HFF-Myc (cell line): ENCODE measurements at regions not wholly inside any gene's neighbourhood (a gene's known extent, or its start where the extent isn't known, plus 50 kb on each side); places are given as distances from the start of the nearest gene placed in this dataset.
"Not testable (repeated sequence)": the region's sequence is repeated elsewhere in the genome, so short reads cannot be mapped to it uniquely, and the experiment has no call there.

ENCODE experiments used
- DNase-seq: peaks from one replicate; pipeline ENCODE4 v3.0.0-alpha.2; 2011; ENCODE audit warnings: low read depth; ENCODE audit errors: extremely low read depth
- H3K4me3 ChIP-seq: replicated peaks from 2 replicates; pipeline ENCODE4 v1.5.1; 2011; ENCODE audit warnings: low read depth, mild to moderate bottlenecking, control low read depth, low read length
- TF ChIP-seq, protein P1 (sequence below): IDR thresholded peaks from 2 replicates; pipeline ENCODE4 v1.5.1; 2012; ENCODE audit warnings: mild to moderate bottlenecking, low read depth, low read length, control low read depth; ENCODE audit errors: missing control alignments

DNA sequence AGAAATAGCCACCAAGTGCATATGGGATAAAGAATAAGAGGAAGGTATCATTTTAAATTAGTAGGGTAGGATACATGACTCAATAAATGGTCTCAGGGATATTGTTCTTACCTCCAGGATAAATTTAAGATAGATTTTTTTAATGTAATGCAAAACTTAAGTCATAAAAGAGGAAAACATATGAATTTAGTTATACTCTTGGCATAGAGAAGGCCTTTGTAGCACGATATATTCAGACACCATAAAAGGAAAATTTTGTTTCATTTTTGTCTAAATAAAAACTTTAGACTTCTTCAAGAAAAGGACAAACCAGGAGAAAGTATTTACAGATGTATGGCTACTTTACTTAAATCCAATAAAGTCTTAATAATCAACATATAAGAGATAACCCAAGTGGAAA lies 78.5 kb upstream of the CAB39 start:
- TF ChIP-seq, protein P1, sequence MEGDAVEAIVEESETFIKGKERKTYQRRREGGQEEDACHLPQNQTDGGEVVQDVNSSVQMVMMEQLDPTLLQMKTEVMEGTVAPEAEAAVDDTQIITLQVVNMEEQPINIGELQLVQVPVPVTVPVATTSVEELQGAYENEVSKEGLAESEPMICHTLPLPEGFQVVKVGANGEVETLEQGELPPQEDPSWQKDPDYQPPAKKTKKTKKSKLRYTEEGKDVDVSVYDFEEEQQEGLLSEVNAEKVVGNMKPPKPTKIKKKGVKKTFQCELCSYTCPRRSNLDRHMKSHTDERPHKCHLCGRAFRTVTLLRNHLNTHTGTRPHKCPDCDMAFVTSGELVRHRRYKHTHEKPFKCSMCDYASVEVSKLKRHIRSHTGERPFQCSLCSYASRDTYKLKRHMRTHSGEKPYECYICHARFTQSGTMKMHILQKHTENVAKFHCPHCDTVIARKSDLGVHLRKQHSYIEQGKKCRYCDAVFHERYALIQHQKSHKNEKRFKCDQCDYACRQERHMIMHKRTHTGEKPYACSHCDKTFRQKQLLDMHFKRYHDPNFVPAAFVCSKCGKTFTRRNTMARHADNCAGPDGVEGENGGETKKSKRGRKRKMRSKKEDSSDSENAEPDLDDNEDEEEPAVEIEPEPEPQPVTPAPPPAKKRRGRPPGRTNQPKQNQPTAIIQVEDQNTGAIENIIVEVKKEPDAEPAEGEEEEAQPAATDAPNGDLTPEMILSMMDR = no peak
- no peak for DNase-seq
- H3K4me3 ChIP-seq = no peak overlapping the region

DNA sequence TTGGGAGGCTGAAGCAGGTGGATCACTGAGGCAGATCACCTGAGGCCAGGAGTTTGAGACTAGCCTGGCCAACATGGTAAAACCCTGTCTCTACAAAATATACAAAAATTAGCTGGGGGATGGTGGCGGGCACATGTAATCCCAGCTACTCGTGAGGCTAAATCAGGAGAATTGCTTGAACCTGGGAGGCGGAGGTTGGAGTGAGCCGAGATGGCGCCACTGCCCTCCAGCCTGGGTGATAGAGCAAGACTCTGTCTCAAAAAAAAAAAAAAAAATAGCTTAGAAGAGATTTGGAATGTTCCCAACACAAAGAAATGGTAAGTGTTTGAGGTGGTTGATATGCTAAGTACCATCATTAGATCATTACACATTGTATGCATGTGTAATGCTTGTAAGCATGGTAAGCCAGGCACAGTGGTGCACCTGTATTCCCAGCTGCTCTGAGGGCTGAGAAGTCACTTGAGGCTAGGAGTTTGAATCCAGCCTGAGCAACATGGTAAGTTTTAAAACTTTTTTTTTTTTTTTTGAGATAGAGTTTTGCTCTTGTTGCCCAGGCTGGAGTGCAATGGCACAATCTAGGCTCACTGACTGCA lies 77.8 kb upstream of the CAB39 start:
- not testable (repeated sequence) for DNase-seq, H3K4me3 ChIP-seq

DNA sequence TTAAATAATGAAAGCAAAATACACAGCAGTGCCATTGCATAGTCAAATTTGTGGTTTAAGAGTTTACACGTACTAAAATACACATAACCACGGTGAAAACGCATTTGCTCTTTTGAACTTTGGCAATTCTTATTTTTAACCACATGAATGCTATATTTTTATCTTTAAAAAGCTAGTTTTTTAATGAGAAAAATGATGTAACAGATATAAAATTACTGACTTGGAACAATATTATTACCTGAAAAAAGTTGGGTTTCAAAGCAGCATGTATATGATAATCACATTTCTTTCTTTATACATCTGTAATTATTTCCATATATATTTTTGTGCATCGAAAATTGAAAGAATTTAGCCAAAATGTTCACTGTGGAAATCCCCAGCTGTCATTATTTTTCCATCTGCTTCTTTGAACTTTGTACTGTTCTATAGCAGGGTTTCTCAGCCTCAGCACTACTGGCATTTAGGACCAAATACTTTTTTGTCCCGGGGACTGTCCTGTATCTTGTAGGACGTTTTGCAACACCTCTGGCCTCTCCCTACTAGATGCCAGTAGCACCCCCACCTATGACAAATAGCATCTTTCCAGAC lies 75.9 kb upstream of the CAB39 start:
- DNase-seq = no peak

DNA sequence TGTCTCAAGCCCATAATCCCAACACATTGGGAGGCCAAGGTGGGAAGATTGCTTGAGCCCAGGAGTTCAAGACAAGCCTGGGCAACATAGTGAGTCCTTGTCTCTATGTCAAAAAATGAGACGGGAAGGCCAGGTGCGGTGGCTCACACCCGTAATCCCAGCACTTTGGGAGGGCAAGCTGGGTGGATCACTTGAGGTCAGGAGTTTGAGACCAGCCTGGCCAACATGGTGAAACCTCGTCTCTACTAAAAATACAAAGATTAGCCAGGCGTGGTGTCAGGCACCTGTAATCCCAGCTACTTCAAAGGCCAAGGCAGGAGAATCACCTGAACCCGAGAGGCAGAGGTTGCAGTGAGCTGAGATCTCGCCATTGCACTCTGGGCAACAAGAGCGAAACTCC lies 75.2 kb upstream of the CAB39 start:
- not testable (repeated sequence) for DNase-seq, H3K4me3 ChIP-seq

More for the DNA sequence above, 75.9 kb upstream of the CAB39 start:
- no peak overlapping the region for H3K4me3 ChIP-seq
- TF ChIP-seq, protein P1 = no peak

DNA sequence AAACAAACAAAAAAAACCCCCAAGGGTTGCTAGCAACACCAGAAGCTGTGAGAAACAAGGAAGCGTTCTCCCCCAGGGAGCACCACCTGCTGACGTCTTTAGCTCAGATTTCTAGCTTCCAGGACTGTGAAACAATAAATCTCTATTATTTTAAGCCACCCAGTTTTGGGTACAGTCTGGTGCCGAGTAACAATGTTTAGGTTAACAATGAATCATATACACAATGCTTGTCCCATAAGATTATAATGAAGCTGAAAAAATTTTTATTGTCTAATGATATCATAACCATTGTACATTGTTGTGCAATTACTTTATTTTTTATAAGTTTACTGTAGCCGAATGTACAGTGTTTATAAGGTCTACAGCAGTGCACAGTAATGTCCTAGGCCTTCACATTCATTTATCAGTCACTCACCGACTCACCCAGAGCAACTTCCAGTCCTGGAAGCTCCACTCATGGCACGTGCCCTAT lies 72.1 kb upstream of the CAB39 start:
- TF ChIP-seq, protein P1 = no peak
- DNase-seq = no peak
- no peak overlapping the region for H3K4me3 ChIP-seq

DNA sequence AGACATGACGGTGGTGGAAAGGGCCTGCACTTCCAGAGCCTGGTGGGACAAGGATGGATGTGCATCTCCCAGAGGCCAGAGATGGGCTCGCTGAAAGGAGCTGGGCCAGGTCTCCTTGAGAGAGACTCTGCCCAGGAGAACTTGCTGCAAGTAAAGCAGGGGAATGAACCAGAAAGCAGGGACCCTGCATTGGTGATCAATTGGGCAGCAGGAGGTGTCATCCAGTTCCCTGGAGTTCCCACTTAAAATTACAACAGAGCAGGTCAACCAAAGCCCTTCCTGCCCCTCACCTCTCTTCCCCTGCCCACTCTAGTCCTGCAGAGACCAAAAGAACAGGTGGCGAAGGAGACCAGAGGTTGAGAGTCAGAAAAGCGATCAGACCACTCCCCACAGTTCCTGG lies 69.7 kb upstream of the CAB39 start:
- TF ChIP-seq, protein P1 = no peak

DNA sequence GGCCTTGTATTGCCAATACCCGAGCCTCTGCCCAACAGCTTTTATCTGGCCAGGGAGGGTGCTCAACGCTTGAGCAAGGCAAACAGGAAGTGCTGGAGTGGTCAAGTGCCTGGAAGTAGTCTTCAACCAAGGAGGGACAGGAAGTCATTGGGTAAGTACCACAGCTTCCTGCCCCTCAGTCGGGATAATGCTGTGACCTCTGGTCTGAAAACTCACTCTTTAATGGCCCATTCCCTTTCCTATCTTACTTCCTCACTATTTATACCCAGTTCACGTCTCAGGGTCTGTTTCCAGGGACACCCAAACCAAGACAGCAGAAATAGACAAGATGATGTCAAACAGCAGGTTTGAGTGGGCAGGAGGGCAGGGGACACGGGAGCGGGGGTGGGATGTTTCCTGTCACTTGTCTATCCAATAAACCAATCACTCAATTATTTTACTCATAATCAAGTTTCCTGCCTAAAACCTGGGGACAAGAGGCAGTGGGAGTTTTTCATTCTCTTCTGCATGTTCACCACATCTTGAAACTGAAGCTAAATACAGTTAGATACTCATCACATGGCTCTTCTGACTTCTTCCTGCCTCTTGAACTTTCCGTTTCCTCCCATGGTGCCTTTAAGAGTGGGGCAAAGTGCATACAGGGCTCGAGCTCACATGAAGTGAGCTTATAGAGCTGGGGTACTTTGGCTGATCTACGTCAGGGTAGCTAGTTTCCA lies 68.9 kb upstream of the CAB39 start:
- no peak for DNase-seq
- H3K4me3 ChIP-seq = no peak overlapping the region
- TF ChIP-seq, protein P1 = no peak

More for the DNA sequence above, 69.7 kb upstream of the CAB39 start:
- no peak overlapping the region for H3K4me3 ChIP-seq
- DNase-seq = no peak
